Nephron (organoid): ENCODE measurements at regions not wholly inside any gene's neighbourhood (a gene's known extent, or its start where the extent isn't known, plus 50 kb on each side); places are given as distances from the start of the nearest gene placed in this dataset.

Experiments
- H3K27ac Mint-ChIP-seq, 3 experiments: 2 replicates each; pipeline ENCODE4 v1.8.0; 2020; ENCODE audit warnings: mixed read lengths in 3 of 3, mild to moderate bottlenecking in 2 of 3, moderate library complexity in 1 of 3
- H3K27me3 Mint-ChIP-seq: 2 replicates; pipeline ENCODE4 v1.8.0; 2021; ENCODE audit warnings: low read depth, mild to moderate bottlenecking, moderate library complexity, mixed read lengths
- H3K36me3 Mint-ChIP-seq: 2 replicates; pipeline ENCODE4 v1.8.0; 2020; ENCODE audit warnings: low read depth, mixed read lengths
- H3K4me1 Mint-ChIP-seq: 2 replicates; pipeline ENCODE4 v1.8.0; 2020; ENCODE audit warnings: mixed read lengths
- H3K4me3 Mint-ChIP-seq, 3 experiments: 2 replicates each; pipeline ENCODE4 v1.8.0; 2020; ENCODE audit warnings: mild to moderate bottlenecking in 3 of 3, mixed read lengths in 3 of 3, moderate library complexity in 2 of 3
- H3K9me3 Mint-ChIP-seq: 2 replicates; pipeline ENCODE4 v1.8.0; 2020; ENCODE audit warnings: mixed read lengths
- TF ChIP-seq, protein P1 (sequence below), 3 experiments: fragments of 200-600 bp; sonication (generic); IDR thresholded peaks; one replicate each; pipeline ENCODE4 v1.5.0; 2021; ENCODE audit warnings: antibody characterized with exemption in 3 of 3; ENCODE audit not compliant: unreplicated experiment in 3 of 3

DNA sequence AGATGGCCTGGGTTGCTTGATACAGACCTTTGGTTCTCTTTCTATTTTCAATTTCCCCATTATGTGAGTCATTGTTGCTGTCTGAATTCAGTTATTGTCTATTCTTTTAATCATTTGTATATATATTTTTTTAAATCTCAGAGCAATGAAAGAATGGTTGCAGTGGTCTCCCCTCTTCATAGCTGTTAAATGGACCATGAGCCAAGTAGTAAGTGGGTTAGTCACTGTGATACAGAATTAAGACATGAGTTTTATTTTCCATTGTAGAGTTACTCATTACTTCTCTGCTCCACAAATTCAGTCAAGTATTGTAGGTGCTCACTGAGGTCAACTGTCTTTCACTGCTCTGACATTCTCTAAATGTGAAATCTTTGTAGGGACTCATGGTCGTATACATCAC, 174.6 kb upstream of the GRAMD2B start:
- Mint-ChIP-seq H3K4me1 (no peaks in the 10 kb centered on the region), H3K9me3 (peaks cover 14% of the 10 kb centered on the region), H3K27ac (no peak overlapping the region), H3K36me3 (no peaks in the 10 kb centered on the region), H3K4me3 (no peak overlapping the region), H3K27me3 (no peaks in the 10 kb centered on the region)
- TF ChIP-seq, protein P1, sequence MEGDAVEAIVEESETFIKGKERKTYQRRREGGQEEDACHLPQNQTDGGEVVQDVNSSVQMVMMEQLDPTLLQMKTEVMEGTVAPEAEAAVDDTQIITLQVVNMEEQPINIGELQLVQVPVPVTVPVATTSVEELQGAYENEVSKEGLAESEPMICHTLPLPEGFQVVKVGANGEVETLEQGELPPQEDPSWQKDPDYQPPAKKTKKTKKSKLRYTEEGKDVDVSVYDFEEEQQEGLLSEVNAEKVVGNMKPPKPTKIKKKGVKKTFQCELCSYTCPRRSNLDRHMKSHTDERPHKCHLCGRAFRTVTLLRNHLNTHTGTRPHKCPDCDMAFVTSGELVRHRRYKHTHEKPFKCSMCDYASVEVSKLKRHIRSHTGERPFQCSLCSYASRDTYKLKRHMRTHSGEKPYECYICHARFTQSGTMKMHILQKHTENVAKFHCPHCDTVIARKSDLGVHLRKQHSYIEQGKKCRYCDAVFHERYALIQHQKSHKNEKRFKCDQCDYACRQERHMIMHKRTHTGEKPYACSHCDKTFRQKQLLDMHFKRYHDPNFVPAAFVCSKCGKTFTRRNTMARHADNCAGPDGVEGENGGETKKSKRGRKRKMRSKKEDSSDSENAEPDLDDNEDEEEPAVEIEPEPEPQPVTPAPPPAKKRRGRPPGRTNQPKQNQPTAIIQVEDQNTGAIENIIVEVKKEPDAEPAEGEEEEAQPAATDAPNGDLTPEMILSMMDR (IDR thresholded peaks at IDR 0.05; ENCODE audit: unreplicated experiment in 3 of 3) = no peak

- H3K27me3 Mint-ChIP-seq = no peaks in the 10 kb centered on the region
- TF ChIP-seq, protein P1 (IDR thresholded peaks at IDR 0.05; ENCODE audit: unreplicated experiment in 3 of 3) = no peak
- no peak overlapping the region for H3K27ac Mint-ChIP-seq
- H3K9me3 Mint-ChIP-seq = peaks cover 12% of the 10 kb centered on the region
- no peak overlapping the region for H3K4me3 Mint-ChIP-seq
- H3K4me1 Mint-ChIP-seq = no peaks in the 10 kb centered on the region
- H3K36me3 Mint-ChIP-seq = no peaks in the 10 kb centered on the region
These were observed 172.2 kb upstream of the GRAMD2B start for GRCh38 chr5:126251024-126251423.

DNA sequence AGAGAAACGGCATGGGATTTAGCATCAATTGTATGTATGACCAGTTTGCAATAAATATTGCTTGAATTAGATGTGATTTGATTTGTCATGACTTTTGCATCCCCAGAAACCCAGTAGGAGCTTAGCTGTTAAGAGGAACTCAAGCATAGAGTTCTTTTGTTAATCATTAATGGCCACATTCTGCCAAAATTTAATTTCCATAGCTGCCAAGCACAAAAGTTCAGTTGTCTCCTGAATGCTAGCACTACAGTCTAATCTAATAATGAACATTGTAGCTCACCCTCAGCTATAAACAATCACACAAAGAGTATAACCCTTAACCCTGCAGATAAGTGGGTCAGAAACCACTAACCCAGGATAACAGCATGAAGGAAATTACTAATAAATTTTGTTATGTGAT, 169.8 kb upstream of the GRAMD2B start:
- Mint-ChIP-seq H3K36me3 (no peaks in the 10 kb centered on the region), H3K4me1 (no peaks in the 10 kb centered on the region), H3K27me3 (no peaks in the 10 kb centered on the region), H3K27ac (peak overlapping the region; percentile 15 to 73 (median 20)), H3K9me3 (peaks cover 16% of the 10 kb centered on the region), H3K4me3 (no peak overlapping the region)
- TF ChIP-seq, protein P1 (IDR thresholded peaks at IDR 0.05; ENCODE audit: unreplicated experiment in 3 of 3) = no peak

DNA sequence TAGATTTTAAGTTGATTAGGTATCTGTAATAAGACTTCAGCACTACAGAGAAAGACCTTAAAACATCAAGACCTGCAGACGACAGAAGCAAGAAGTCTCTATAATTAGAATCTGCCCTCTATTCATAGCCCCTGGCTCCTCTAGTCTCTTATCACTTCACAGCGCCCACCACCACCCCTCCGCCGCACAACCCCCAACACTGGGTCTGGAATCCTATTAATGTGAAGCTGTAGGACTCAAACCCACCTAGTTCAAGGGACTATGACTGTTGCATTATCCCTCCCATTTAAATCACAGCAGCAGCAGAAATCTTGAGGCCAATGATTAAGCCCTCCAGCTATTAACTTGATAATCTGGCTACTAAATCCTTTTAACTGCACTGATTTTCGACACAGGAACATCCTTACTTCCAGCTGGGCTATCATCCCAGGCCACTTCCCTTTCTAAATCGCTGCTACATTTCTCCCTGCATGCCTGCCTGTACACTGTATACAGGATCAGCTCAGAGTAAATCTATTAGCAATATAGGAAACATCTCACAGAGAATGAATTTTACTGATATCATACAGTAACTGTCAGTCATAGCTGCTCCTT, 159.5 kb upstream of the GRAMD2B start:
- no peaks in the 10 kb centered on the region for H3K27me3 Mint-ChIP-seq
- no peak overlapping the region for H3K4me3 Mint-ChIP-seq
- no peaks in the 10 kb centered on the region for H3K36me3 Mint-ChIP-seq
- no peak overlapping the region for H3K27ac Mint-ChIP-seq
- no peaks in the 10 kb centered on the region for H3K4me1 Mint-ChIP-seq
- TF ChIP-seq, protein P1 (IDR thresholded peaks at IDR 0.05; ENCODE audit: unreplicated experiment in 3 of 3) = no peak
- H3K9me3 Mint-ChIP-seq = peaks cover 29% of the 10 kb centered on the region

- H3K27ac Mint-ChIP-seq = no peak overlapping the region
- no peaks in the 10 kb centered on the region for H3K4me1 Mint-ChIP-seq
- TF ChIP-seq, protein P1 (IDR thresholded peaks at IDR 0.05; ENCODE audit: unreplicated experiment in 3 of 3) = no peak
- no peaks in the 10 kb centered on the region for H3K36me3 Mint-ChIP-seq
- H3K27me3 Mint-ChIP-seq = no peaks in the 10 kb centered on the region
- peaks cover 13% of the 10 kb centered on the region for H3K9me3 Mint-ChIP-seq
- no peak overlapping the region for H3K4me3 Mint-ChIP-seq
These were observed 157.3 kb upstream of the GRAMD2B start for GRCh38 chr5:126265917-126266316.

DNA sequence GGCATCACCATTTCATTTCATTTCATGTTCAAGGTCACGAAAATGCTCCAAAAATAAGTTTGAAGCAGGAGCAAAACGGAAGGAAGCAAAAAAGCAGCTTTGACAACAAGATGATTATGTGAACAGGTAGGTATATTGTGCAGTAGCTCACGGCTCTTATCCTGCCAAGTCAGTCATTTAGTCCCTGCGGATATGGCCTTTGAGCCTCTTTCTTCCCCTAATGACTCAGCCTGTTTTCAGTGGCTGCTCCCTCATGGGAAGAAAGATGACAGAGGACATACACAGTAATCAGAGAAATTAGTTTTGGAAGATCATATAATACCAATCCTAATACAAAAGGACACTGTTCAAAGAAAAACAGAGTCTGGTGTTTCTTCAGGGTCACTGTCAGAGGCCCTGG, 155.8 kb upstream of the GRAMD2B start:
- no peak overlapping the region for H3K27ac Mint-ChIP-seq
- no peak overlapping the region for H3K4me3 Mint-ChIP-seq
- peaks cover 7% of the 10 kb centered on the region for H3K9me3 Mint-ChIP-seq
- no peaks in the 10 kb centered on the region for H3K36me3 Mint-ChIP-seq
- no peaks in the 10 kb centered on the region for H3K27me3 Mint-ChIP-seq
- H3K4me1 Mint-ChIP-seq = no peaks in the 10 kb centered on the region
- TF ChIP-seq, protein P1 (IDR thresholded peaks at IDR 0.05; ENCODE audit: unreplicated experiment in 3 of 3) = no peak
